HG03378 (cell line): ENCODE measurements at regions not wholly inside any gene's neighbourhood (a gene's known extent, or its start where the extent isn't known, plus 50 kb on each side); places are given as distances from the start of the nearest gene placed in this dataset.

Experiments
- ATAC-seq: cut with Tn5 transposase; IDR thresholded peaks from one replicate; pipeline ENCODE4 v1.9.1; 2021; ENCODE audit warnings: mild to moderate bottlenecking, moderate library complexity; ENCODE audit not compliant: unreplicated experiment

GRCh38 chr1:67948151-67949080 lies 102.0 kb downstream of the DIRAS3 start:
- no peak for ATAC-seq

- no peak for ATAC-seq
Measured at GRCh38 chr1:67947114-67947513, 103.3 kb downstream of the DIRAS3 start.

GRCh38 chr1:67945733-67946374 lies 104.6 kb downstream of the DIRAS3 start:
- no peak for ATAC-seq

- ATAC-seq, result no peak
Measured at GRCh38 chr1:67942274-67942673, 108.2 kb downstream of the DIRAS3 start.

- ATAC-seq, result no peak
Measured at GRCh38 chr1:67941746-67942145, 108.5 kb upstream of the GNG12 start.

- no peak for ATAC-seq
Measured at GRCh38 chr1:67941155-67941554, 107.9 kb upstream of the GNG12 start.

- ATAC-seq, result no peak
Measured at GRCh38 chr1:67939942-67940341, 106.7 kb upstream of the GNG12 start.

- no peak for ATAC-seq
Measured at GRCh38 chr1:67939186-67939743, 106.0 kb upstream of the GNG12 start.

GRCh38 chr1:67937651-67938050 lies 104.4 kb upstream of the GNG12 start:
- ATAC-seq, result no peak

GRCh38 chr1:67937010-67937409 lies 103.7 kb upstream of the GNG12 start:
- ATAC-seq, result no peak

GRCh38 chr1:67935560-67935959 lies 102.3 kb upstream of the GNG12 start:
- no peak for ATAC-seq

- ATAC-seq, result no peak
Measured at GRCh38 chr1:67931198-67931597, 97.9 kb upstream of the GNG12 start.

- no peak for ATAC-seq
Measured at GRCh38 chr1:67923074-67923473, 89.8 kb upstream of the GNG12 start.

- no peak for ATAC-seq
Measured at GRCh38 chr1:67921725-67922489, 88.6 kb upstream of the GNG12 start.

- ATAC-seq, result no peak
Measured at GRCh38 chr1:67919274-67920072, 86.2 kb upstream of the GNG12 start.

GRCh38 chr1:67918067-67918466 lies 84.8 kb upstream of the GNG12 start:
- ATAC-seq, result no peak

GRCh38 chr1:67917006-67917405 lies 83.7 kb upstream of the GNG12 start:
- ATAC-seq, result no peak

- ATAC-seq, result no peak
Measured at GRCh38 chr1:67916140-67916886, 83.0 kb upstream of the GNG12 start.

GRCh38 chr1:67909776-67910175 lies 76.5 kb upstream of the GNG12 start:
- ATAC-seq, result no peak
